A673 (cell line): ENCODE measurements at regions not wholly inside any gene's neighbourhood (a gene's known extent, or its start where the extent isn't known, plus 50 kb on each side); places are given as distances from the start of the nearest gene placed in this dataset.

Experiments used
- BruUV-seq: library from RNA; stranded (reverse); fragments of 400-500 nt; replicated peaks from 2 replicates; lab custom pipeline; 2021; lab: Mats Ljungman, UMichigan
- CTCF ChIA-PET: fragments of 300-600 bp; sonication (Branson Sonifier 250); formaldehyde crosslinking; loops from one replicate; lab custom pipeline; 2022; ENCODE audit warnings: antibody characterized with exemption; lab: Charles Lee
- POLR2A ChIA-PET: fragments of 300-600 bp; sonication (Branson Sonifier 250); formaldehyde crosslinking; loops from one replicate; lab custom pipeline; 2022; ENCODE audit warnings: antibody characterized with exemption; ENCODE audit not compliant: low non-redundant PET; lab: Charles Lee
- DNase-seq: peaks from one replicate; pipeline ENCODE4 v3.0.0-alpha.2; 2015; ENCODE audit warnings: low spot score
- H3K27ac ChIP-seq: fragments of 200-600 bp; sonication (generic); 2 replicates; pipeline ENCODE4 v1.5.1; 2016; ENCODE audit warnings: mixed run types, low read depth, mild to moderate bottlenecking, mixed read lengths, antibody characterized with exemption, low read length; ENCODE audit not compliant: poor library complexity, severe bottlenecking
- H3K27me3 ChIP-seq: fragments of 200-600 bp; sonication (generic); replicated peaks from 2 replicates; pipeline ENCODE4 v1.6.1; 2017; ENCODE audit warnings: mixed run types, low read depth, mild to moderate bottlenecking, mixed read lengths, antibody characterized with exemption, low read length; ENCODE audit not compliant: insufficient read depth, poor library complexity
- H3K36me3 ChIP-seq: fragments of 200-600 bp; sonication (generic); 2 replicates; pipeline ENCODE4 v1.6.1; 2016; ENCODE audit warnings: mixed run types, mild to moderate bottlenecking, mixed read lengths, antibody characterized with exemption, low read length; ENCODE audit not compliant: insufficient read depth, poor library complexity, severe bottlenecking
- H3K4me1 ChIP-seq: fragments of 200-600 bp; sonication (generic); 2 replicates; pipeline ENCODE4 v1.6.1; 2017; ENCODE audit warnings: mixed run types, mild to moderate bottlenecking, mixed read lengths, antibody characterized with exemption, low read length; ENCODE audit not compliant: insufficient read depth, poor library complexity, severe bottlenecking
- H3K4me3 ChIP-seq: fragments of 200-600 bp; sonication (generic); 2 replicates; pipeline ENCODE4 v1.5.1; 2016; ENCODE audit warnings: low read depth, mixed run types, mild to moderate bottlenecking, mixed read lengths, low read length; ENCODE audit not compliant: poor library complexity, severe bottlenecking
- H3K9me3 ChIP-seq: fragments of 200-600 bp; sonication (generic); 2 replicates; pipeline ENCODE4 v1.6.1; 2016; ENCODE audit warnings: mixed run types, low read depth, mild to moderate bottlenecking, mixed read lengths, antibody characterized with exemption, low read length; ENCODE audit not compliant: poor library complexity, severe bottlenecking
- CTCF ChIP-seq: fragments of 300-800, 200-600 bp; sonication (generic); conservative IDR thresholded peaks from 2 replicates; pipeline ENCODE4 v1.5.1; 2017; ENCODE audit warnings: low read depth, mild to moderate bottlenecking, antibody characterized with exemption, low read length, moderate library complexity, mixed read lengths
- EZH2 ChIP-seq: fragments of 200-600 bp; sonication (generic); IDR thresholded peaks from 2 replicates; pipeline ENCODE4 v1.6.1; 2017; ENCODE audit warnings: borderline replicate concordance, low read depth, mild to moderate bottlenecking, mixed read lengths, antibody characterized with exemption, low read length; ENCODE audit not compliant: poor library complexity, severe bottlenecking
- intact Hi-C: fragments of 100-400 bp; cut with micrococcal nuclease; formaldehyde crosslinking; loops from one replicate; pipeline ENCODE4 v1.10.0; 2022; ENCODE audit not compliant: unreplicated experiment

GRCh38 chrX:118177708-118178107 is 61.1 kb upstream of the KLHL13 start:
- Histone ChIP-seq H3K4me3 (no peak overlapping the region), H3K27me3 (no peaks in the 10 kb centered on the region), H3K4me1 (no peaks in the 10 kb centered on the region), H3K36me3 (no peaks in the 10 kb centered on the region), H3K9me3 (no peaks in the 10 kb centered on the region), H3K27ac (no peak overlapping the region)
- no peak for DNase-seq
- intact Hi-C loops: no loop called here
- TF ChIP-seq EZH2 (no peak), CTCF (no peak)
- BruUV-seq: no TSS peak
- CTCF ChIA-PET: no interaction called here
- POLR2A ChIA-PET: no interaction called here

GRCh38 chrX:118178450-118178849 is 61.8 kb upstream of the KLHL13 start:
- DNase-seq: no peak
- ChIA-PET CTCF (no interaction called here), POLR2A (no interaction called here)
- Histone ChIP-seq H3K4me1 (no peaks in the 10 kb centered on the region), H3K9me3 (no peaks in the 10 kb centered on the region), H3K36me3 (no peaks in the 10 kb centered on the region), H3K27ac (no peak overlapping the region), H3K27me3 (no peaks in the 10 kb centered on the region), H3K4me3 (no peak overlapping the region)
- intact Hi-C loops: no loop called here
- no TSS peak for BruUV-seq
- no peak for TF ChIP-seq EZH2
- no peak for TF ChIP-seq CTCF

- no peaks in the 10 kb centered on the region for H3K36me3 ChIP-seq
- CTCF ChIA-PET: no interaction called here
- BruUV-seq: no TSS peak
- POLR2A ChIA-PET: no interaction called here
- H3K4me1 ChIP-seq: no peaks in the 10 kb centered on the region
- no peaks in the 10 kb centered on the region for H3K27me3 ChIP-seq
- intact Hi-C loops: no loop called here
- TF ChIP-seq CTCF (no peak), EZH2 (no peak)
- H3K9me3 ChIP-seq: no peaks in the 10 kb centered on the region
- no peak overlapping the region for H3K4me3 ChIP-seq
- no peak overlapping the region for H3K27ac ChIP-seq
- DNase-seq: no peak
Observed at GRCh38 chrX:118179161-118179560, 62.6 kb upstream of the KLHL13 start.
